Thyroid gland (tissue), 4 donors: ENCODE measurements at regions not wholly inside any gene's neighbourhood (a gene's known extent, or its start where the extent isn't known, plus 50 kb on each side); places are given as distances from the start of the nearest gene placed in this dataset.

Experiments used
- POLR2A ChIP-seq, 2 donors: fragments of 450-650 bp; IDR thresholded peaks; one replicate each; pipeline ENCODE4 v1.6.1; 2017; ENCODE audit warnings: antibody characterized with exemption in 2 of 2, mild to moderate bottlenecking in 2 of 2, moderate library complexity in 1 of 2
- TF ChIP-seq, protein P1 (sequence below), 6 experiments: fragments of 200-600 bp in 3 of 6; fragments of 450-650 bp in 3 of 6; sonication (generic) in 3 of 6; IDR thresholded peaks; one replicate each; pipeline ENCODE4 v1.5.1; 2016 to 2019; ENCODE audit warnings: antibody characterized with exemption in 6 of 6, mild to moderate bottlenecking in 2 of 6, inconsistent platforms in 1 of 6, moderate library complexity in 1 of 6

DNA sequence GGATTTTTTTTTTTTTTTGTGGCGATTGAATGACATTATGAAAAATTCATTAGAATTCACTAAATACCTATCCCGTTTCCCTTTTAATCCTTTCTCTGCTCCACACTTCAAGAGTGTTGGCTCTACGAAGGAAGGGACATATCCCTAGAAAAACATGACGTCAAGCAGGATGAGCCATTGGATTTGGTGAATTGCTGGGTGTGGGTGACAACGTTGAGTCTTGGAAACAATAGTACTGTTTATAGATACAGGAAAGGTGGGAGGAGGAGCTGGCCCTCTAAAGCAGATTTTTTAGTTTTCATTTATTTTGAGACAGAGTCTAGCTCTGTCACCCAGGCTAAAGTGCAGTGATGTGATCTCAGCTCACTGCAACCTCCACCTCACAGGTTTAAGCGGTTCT, 167.6 kb upstream of the FAM20A start:
- TF ChIP-seq, protein P1, sequence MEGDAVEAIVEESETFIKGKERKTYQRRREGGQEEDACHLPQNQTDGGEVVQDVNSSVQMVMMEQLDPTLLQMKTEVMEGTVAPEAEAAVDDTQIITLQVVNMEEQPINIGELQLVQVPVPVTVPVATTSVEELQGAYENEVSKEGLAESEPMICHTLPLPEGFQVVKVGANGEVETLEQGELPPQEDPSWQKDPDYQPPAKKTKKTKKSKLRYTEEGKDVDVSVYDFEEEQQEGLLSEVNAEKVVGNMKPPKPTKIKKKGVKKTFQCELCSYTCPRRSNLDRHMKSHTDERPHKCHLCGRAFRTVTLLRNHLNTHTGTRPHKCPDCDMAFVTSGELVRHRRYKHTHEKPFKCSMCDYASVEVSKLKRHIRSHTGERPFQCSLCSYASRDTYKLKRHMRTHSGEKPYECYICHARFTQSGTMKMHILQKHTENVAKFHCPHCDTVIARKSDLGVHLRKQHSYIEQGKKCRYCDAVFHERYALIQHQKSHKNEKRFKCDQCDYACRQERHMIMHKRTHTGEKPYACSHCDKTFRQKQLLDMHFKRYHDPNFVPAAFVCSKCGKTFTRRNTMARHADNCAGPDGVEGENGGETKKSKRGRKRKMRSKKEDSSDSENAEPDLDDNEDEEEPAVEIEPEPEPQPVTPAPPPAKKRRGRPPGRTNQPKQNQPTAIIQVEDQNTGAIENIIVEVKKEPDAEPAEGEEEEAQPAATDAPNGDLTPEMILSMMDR (IDR thresholded peaks at IDR 0.05) = no peak
- no peak for TF ChIP-seq POLR2A (IDR thresholded peaks at IDR 0.05)
